ENCODE measurements at regions not wholly inside any gene's neighbourhood (a gene's known extent, or its start where the extent isn't known, plus 50 kb on each side); places are given as distances from the start of the nearest gene placed in this dataset.

DNA sequence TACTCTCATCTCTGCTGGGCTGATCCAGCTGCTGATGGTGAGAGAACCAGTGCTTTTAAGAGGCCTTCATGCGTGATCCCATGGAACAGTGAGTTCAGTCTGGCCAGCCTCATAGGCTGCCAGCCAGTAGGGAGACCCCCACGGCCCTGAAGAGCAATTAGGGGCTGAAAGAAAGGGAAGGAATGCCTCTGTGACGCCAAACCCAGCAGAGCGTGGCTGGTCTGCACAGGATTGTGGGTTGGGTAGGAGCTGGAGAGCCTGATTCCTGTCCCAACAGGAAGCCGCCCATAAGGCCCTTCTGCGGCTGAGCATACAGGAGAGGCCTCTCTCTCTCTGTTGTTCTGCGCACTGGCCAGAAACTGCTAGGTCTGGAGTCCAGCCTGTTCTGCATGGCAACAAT lies 181.5 kb upstream of the E2F8 start:
- TF ChIP-seq, protein P1, sequence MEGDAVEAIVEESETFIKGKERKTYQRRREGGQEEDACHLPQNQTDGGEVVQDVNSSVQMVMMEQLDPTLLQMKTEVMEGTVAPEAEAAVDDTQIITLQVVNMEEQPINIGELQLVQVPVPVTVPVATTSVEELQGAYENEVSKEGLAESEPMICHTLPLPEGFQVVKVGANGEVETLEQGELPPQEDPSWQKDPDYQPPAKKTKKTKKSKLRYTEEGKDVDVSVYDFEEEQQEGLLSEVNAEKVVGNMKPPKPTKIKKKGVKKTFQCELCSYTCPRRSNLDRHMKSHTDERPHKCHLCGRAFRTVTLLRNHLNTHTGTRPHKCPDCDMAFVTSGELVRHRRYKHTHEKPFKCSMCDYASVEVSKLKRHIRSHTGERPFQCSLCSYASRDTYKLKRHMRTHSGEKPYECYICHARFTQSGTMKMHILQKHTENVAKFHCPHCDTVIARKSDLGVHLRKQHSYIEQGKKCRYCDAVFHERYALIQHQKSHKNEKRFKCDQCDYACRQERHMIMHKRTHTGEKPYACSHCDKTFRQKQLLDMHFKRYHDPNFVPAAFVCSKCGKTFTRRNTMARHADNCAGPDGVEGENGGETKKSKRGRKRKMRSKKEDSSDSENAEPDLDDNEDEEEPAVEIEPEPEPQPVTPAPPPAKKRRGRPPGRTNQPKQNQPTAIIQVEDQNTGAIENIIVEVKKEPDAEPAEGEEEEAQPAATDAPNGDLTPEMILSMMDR (conservative IDR thresholded peaks at IDR 0.05; ENCODE audit: low read depth in 2 of 2): no peak
- TF ChIP-seq CREB1 (CRISPR knock-in tag; IDR thresholded peaks at IDR 0.05; ENCODE audit: low read depth) (no peak), EZH2 (IDR thresholded peaks at IDR 0.05; ENCODE audit: low read depth, unreplicated experiment) (no peak), EZH2phosphoT487 (IDR thresholded peaks at IDR 0.05; ENCODE audit: unreplicated experiment) (no peak), JUNB (IDR thresholded peaks at IDR 0.05; ENCODE audit: unreplicated experiment) (no peak), POLR2AphosphoS5 (IDR thresholded peaks at IDR 0.05; ENCODE audit: low read depth) (no peak), NANOG (IDR thresholded peaks at IDR 0.05; ENCODE audit: borderline replicate concordance) (no peak), STAT1 (IDR thresholded peaks at IDR 0.05; ENCODE audit: unreplicated experiment) (no peak), ZNF331 (CRISPR knock-in tag; IDR thresholded peaks at IDR 0.05; ENCODE audit: low read depth) (no peak)
- TF ChIP-seq, protein P2, sequence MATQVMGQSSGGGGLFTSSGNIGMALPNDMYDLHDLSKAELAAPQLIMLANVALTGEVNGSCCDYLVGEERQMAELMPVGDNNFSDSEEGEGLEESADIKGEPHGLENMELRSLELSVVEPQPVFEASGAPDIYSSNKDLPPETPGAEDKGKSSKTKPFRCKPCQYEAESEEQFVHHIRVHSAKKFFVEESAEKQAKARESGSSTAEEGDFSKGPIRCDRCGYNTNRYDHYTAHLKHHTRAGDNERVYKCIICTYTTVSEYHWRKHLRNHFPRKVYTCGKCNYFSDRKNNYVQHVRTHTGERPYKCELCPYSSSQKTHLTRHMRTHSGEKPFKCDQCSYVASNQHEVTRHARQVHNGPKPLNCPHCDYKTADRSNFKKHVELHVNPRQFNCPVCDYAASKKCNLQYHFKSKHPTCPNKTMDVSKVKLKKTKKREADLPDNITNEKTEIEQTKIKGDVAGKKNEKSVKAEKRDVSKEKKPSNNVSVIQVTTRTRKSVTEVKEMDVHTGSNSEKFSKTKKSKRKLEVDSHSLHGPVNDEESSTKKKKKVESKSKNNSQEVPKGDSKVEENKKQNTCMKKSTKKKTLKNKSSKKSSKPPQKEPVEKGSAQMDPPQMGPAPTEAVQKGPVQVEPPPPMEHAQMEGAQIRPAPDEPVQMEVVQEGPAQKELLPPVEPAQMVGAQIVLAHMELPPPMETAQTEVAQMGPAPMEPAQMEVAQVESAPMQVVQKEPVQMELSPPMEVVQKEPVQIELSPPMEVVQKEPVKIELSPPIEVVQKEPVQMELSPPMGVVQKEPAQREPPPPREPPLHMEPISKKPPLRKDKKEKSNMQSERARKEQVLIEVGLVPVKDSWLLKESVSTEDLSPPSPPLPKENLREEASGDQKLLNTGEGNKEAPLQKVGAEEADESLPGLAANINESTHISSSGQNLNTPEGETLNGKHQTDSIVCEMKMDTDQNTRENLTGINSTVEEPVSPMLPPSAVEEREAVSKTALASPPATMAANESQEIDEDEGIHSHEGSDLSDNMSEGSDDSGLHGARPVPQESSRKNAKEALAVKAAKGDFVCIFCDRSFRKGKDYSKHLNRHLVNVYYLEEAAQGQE (IDR thresholded peaks at IDR 0.05; ENCODE audit: unreplicated experiment): no peak
